Fibroblast of lung (primary cell): ENCODE measurements at regions not wholly inside any gene's neighbourhood (a gene's known extent, or its start where the extent isn't known, plus 50 kb on each side); places are given as distances from the start of the nearest gene placed in this dataset.
A peak's percentile ranks its signal among the peaks of the same experiment; 100 is the strongest.

Source experiments
- DNase-seq, 2 donors: peaks; one replicate each; pipeline versions ENCODE4 v3.0.0 to v3.0.0-alpha.2; 2010; ENCODE audit warnings: low read depth in 2 of 2
- H2AFZ ChIP-seq: 2 replicates; pipeline ENCODE4 v1.5.1; 2012; ENCODE audit warnings: low read length, control low read depth, inconsistent platforms
- H3K27ac ChIP-seq: 2 replicates; pipeline ENCODE4 v1.5.1; 2011; ENCODE audit warnings: low read length, control low read depth; ENCODE audit not compliant: insufficient read depth
- H3K27me3 ChIP-seq: 2 replicates; pipeline ENCODE4 v1.5.1; 2011; ENCODE audit warnings: mild to moderate bottlenecking, low read length; ENCODE audit not compliant: control insufficient read depth, insufficient read depth
- H3K36me3 ChIP-seq: 2 replicates; pipeline ENCODE4 v1.5.1; 2011; ENCODE audit warnings: low read length; ENCODE audit not compliant: control insufficient read depth, insufficient read depth
- H3K4me1 ChIP-seq: 2 replicates; pipeline ENCODE4 v1.5.1; 2011; ENCODE audit warnings: low read length; ENCODE audit not compliant: control insufficient read depth, insufficient read depth; ENCODE audit errors: extremely low read depth
- H3K4me2 ChIP-seq: 2 replicates; pipeline ENCODE4 v1.5.1; 2011; ENCODE audit warnings: low read length, control low read depth; ENCODE audit not compliant: insufficient read depth; ENCODE audit errors: extremely low read depth
- H3K4me3 ChIP-seq, 4 experiments: fragments of 200-600 bp in 1 of 4; sonication (generic) in 1 of 4; replicated peaks in 1 of 4; 2 replicates each; pipeline ENCODE4 v1.5.1; 2011 to 2016; ENCODE audit warnings: low read length in 4 of 4, low read depth in 3 of 4, mild to moderate bottlenecking in 3 of 4, control low read depth in 2 of 4, inconsistent platforms in 1 of 4, mixed read lengths in 1 of 4; ENCODE audit not compliant: insufficient read depth in 1 of 4; ENCODE audit errors: control extremely low read depth in 1 of 4
- H3K79me2 ChIP-seq: 2 replicates; pipeline ENCODE4 v1.5.1; 2012; ENCODE audit warnings: mild to moderate bottlenecking, low read length, inconsistent platforms; ENCODE audit not compliant: control insufficient read depth, insufficient read depth
- H3K9ac ChIP-seq: 2 replicates; pipeline ENCODE4 v1.5.1; 2011; ENCODE audit warnings: mild to moderate bottlenecking, low read length, control low read depth; ENCODE audit not compliant: insufficient read depth
- H3K9me3 ChIP-seq: 2 replicates; pipeline ENCODE4 v1.5.1; 2012; ENCODE audit warnings: low read depth, low read length; ENCODE audit not compliant: control insufficient read depth, insufficient read depth
- H4K20me1 ChIP-seq: 2 replicates; pipeline ENCODE4 v1.5.1; 2011; ENCODE audit warnings: low read length; ENCODE audit not compliant: control insufficient read depth, insufficient read depth; ENCODE audit errors: extremely low read depth
- EZH2 ChIP-seq: IDR thresholded peaks from 2 replicates; pipeline ENCODE4 v1.5.1; 2012; ENCODE audit warnings: low read length, control low read depth, mild to moderate bottlenecking; ENCODE audit errors: missing control alignments
- TF ChIP-seq, protein P1 (sequence below), 2 donors: IDR thresholded peaks in 1 of 2; conservative IDR thresholded peaks in 1 of 2; 1 replicate in 1 of 2; 2 replicates in 1 of 2; pipeline ENCODE4 v1.5.1; 2011 to 2012; ENCODE audit warnings: low read length in 2 of 2, control low read depth in 1 of 2, inconsistent platforms in 1 of 2, low read depth in 1 of 2, mild to moderate bottlenecking in 1 of 2

DNA sequence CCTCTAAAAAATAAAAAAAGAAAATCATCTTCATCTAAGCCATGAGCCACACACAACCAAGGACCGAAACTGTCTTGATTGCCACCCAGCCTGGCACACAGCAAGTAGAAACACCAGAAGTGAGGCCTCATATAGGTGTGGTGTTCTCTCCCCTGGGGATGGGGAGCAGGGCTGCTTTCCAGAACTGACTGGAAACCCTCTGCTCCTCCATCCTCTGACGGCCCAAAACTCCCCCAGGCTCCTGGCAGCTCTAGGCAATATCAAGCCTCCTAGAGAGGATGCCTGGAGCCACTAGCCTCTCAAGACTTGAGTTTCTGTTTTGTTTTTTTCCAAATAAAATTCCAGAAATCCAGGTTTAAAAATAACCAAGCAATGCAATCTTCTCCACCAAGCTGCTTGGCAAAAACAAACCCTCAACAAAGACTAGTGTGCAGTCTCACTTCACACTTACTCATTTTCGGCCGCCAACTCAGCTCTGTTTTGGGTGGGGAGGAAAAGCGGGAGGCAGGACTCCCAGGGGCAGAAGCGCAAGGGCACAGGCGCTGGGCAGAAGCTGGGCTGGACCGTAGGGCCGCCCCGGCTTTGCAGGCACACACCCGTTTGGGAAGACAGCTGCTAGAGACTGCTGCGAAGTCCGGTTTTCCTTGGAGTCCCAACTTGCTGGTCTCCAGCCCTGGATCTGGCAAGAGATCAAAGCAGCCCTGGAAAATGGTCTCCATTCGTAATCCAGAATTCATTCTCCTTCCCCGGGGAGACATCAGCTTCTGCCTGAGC is 78.2 kb upstream of the CAPZB start:
- peak overlapping the region; percentile 79 for H3K4me2 ChIP-seq
- peak overlapping the region; percentile 63 for H2AFZ ChIP-seq
- no peak overlapping the region for H3K9ac ChIP-seq
- H3K9me3 ChIP-seq, result no peaks in the 10 kb centered on the region
- no peaks in the 10 kb centered on the region for H3K79me2 ChIP-seq
- H3K4me1 ChIP-seq, result peaks cover 7% of the 10 kb centered on the region
- H3K27me3 ChIP-seq, result no peaks in the 10 kb centered on the region
- no peaks in the 10 kb centered on the region for H3K36me3 ChIP-seq
- peak overlapping the region; percentile 51 for H3K27ac ChIP-seq
- H3K4me3 ChIP-seq, result peak overlapping the region; percentile 1 to 30 (median 25)
- TF ChIP-seq, protein P1, sequence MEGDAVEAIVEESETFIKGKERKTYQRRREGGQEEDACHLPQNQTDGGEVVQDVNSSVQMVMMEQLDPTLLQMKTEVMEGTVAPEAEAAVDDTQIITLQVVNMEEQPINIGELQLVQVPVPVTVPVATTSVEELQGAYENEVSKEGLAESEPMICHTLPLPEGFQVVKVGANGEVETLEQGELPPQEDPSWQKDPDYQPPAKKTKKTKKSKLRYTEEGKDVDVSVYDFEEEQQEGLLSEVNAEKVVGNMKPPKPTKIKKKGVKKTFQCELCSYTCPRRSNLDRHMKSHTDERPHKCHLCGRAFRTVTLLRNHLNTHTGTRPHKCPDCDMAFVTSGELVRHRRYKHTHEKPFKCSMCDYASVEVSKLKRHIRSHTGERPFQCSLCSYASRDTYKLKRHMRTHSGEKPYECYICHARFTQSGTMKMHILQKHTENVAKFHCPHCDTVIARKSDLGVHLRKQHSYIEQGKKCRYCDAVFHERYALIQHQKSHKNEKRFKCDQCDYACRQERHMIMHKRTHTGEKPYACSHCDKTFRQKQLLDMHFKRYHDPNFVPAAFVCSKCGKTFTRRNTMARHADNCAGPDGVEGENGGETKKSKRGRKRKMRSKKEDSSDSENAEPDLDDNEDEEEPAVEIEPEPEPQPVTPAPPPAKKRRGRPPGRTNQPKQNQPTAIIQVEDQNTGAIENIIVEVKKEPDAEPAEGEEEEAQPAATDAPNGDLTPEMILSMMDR (conservative IDR thresholded peaks at IDR 0.05 in 1 of 2, IDR thresholded peaks at IDR 0.05 in 1 of 2; ENCODE audit: low read depth in 1 of 2, low read length in 2 of 2), result no peak
- no peak for TF ChIP-seq EZH2
- no peaks in the 10 kb centered on the region for H4K20me1 ChIP-seq
- peak; percentile 57 to 70 for DNase-seq

DNA sequence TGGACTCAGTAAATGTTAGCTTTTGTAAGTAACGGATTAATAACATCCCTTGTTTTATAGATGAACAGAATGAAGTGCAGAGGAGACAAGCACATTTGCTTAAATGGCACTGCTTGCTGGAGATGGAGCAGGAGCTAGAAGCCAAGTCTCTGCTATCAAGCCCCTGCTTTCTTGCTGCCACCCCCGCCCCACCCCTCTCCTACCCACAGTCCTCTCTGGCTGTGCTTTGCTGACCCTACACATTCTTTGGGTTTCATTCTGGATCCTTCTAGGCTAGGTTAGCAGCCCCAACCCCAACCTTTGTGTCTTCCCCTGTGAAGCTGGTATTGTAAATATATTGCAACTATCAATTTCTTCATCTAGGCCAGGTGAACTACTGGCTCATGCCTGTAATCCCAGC is 77.5 kb upstream of the CAPZB start:
- peaks cover 7% of the 10 kb centered on the region for H3K4me1 ChIP-seq
- no peaks in the 10 kb centered on the region for H4K20me1 ChIP-seq
- no peak overlapping the region for H3K4me2 ChIP-seq
- no peaks in the 10 kb centered on the region for H3K9me3 ChIP-seq
- no peak overlapping the region for H3K9ac ChIP-seq
- H3K79me2 ChIP-seq, result no peaks in the 10 kb centered on the region
- H3K27me3 ChIP-seq, result no peaks in the 10 kb centered on the region
- H3K27ac ChIP-seq, result no peak overlapping the region
- TF ChIP-seq EZH2, result no peak
- TF ChIP-seq, protein P1 (conservative IDR thresholded peaks at IDR 0.05 in 1 of 2, IDR thresholded peaks at IDR 0.05 in 1 of 2; ENCODE audit: low read depth in 1 of 2, low read length in 2 of 2), result no peak
- no peak overlapping the region for H3K4me3 ChIP-seq
- no peak for DNase-seq
- no peak overlapping the region for H2AFZ ChIP-seq
- no peaks in the 10 kb centered on the region for H3K36me3 ChIP-seq

DNA sequence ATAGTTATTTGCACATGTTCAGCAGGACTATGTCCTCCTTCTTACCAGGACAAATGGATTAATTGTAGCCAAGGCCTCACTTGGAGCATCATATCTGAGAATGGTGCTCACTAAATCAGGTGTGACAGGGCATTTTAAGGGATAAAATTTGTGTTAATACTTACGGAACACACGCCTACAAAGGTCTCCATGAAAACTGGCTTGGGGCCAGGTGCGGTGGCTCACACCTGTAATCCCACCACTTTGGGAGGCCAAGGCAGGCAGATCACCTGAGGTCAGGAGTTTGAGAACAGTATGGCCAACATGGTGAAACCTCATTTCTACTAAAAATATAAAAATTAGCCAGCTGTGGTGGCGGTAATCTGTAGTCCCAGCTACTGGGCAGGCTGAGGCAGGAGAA is 75.1 kb upstream of the CAPZB start:
- Histone ChIP-seq H3K4me3 (no peak overlapping the region), H2AFZ (no peak overlapping the region), H3K36me3 (no peaks in the 10 kb centered on the region), H4K20me1 (no peaks in the 10 kb centered on the region), H3K9ac (no peak overlapping the region), H3K4me2 (no peak overlapping the region), H3K79me2 (no peaks in the 10 kb centered on the region), H3K27ac (no peak overlapping the region), H3K4me1 (peaks cover 7% of the 10 kb centered on the region), H3K27me3 (no peaks in the 10 kb centered on the region), H3K9me3 (no peaks in the 10 kb centered on the region)
- no peak for DNase-seq
- TF ChIP-seq, protein P1 (conservative IDR thresholded peaks at IDR 0.05 in 1 of 2, IDR thresholded peaks at IDR 0.05 in 1 of 2; ENCODE audit: low read depth in 1 of 2, low read length in 2 of 2), result no peak
- no peak for TF ChIP-seq EZH2
